Pancreas (tissue), 10 donors: ENCODE measurements at regions not wholly inside any gene's neighbourhood (a gene's known extent, or its start where the extent isn't known, plus 50 kb on each side); places are given as distances from the start of the nearest gene placed in this dataset.

Source experiments
- ATAC-seq, 4 donors: fragments of 200-7000 bp; cut with Tn5 transposase; one replicate each; pipeline versions ENCODE4 v1.8.0 to v1.9.1; 2020; ENCODE audit warnings: mild to moderate bottlenecking in 4 of 4, moderate library complexity in 4 of 4
- DNase-seq, 6 donors: peaks; one replicate each; pipeline ENCODE4 v3.0.0-alpha.2; 2020
- FAIRE-seq: peaks from 2 replicates; lab custom pipeline; 2012; peaks lifted over from hg19 to GRCh38; lab: Jason Lieb, UNC
- H3K27ac ChIP-seq, 4 donors: fragments of 200-600 bp; sonication (generic); 1 replicate in 3 of 4; 2 replicates in 1 of 4; pipeline versions ENCODE4 v1.5.0 to v1.8.0; 2020
- H3K27me3 ChIP-seq, 4 donors: fragments of 200-600 bp; one replicate each; pipeline ENCODE4 v1.8.0; 2021
- H3K36me3 ChIP-seq, 3 donors: fragments of 200-600 bp; sonication (generic) in 1 of 3; one replicate each; pipeline versions ENCODE4 v1.5.0 to v1.8.0; 2020 to 2021
- H3K4me1 ChIP-seq, 3 donors: fragments of 200-600 bp; one replicate each; pipeline ENCODE4 v1.8.0; 2021
- H3K4me3 ChIP-seq, 4 donors: fragments of 200-600 bp; sonication (generic) in 2 of 4; one replicate each; pipeline versions ENCODE4 v1.5.0 to v1.8.0; 2020 to 2021
- H3K9me3 ChIP-seq, 4 donors: fragments of 200-600 bp; one replicate each; pipeline ENCODE4 v1.8.0; 2021
- CTCF ChIP-seq, 4 donors: fragments of 200-600 bp; sonication (generic) in 3 of 4; IDR thresholded peaks; one replicate each; pipeline versions ENCODE4 v1.5.0 to v1.8.0; 2021; ENCODE audit warnings: antibody characterized with exemption in 4 of 4
- WGBS, 2 donors: extraction: QIAGEN DNeasy Blood & Tissue Kit; methylation state at CpG; one replicate each; pipeline ENCODE4 v1.1.7; 2013; 5-methylcytosine and 5-hydroxymethylcytosine counted together
- intact Hi-C, 3 donors: fragments of 100-400 bp; cut with DNase I; formaldehyde crosslinking; loops; one replicate each; pipeline versions ENCODE4 v1.11.1 to v1.14.2; 2022
- donor health status: healthy with polysubstance abuse.
- donor health status: DM: no; HTN: no; CAD: no; lungs with moderate emphysema.
- donor health status: DM: no; HTN: no; CAD: no.
- donor health status: control.
- donor health status: control.
- donor health status: Bipolar disorder and iron deficiency.
- donor health status: DM: yes; HTN: yes; CAD: no.
- donor health status: DM: no; HTN: no; CAD: no.
- donor health status: DM: no; HTN: no; CAD: no.
- donor health status: DM: yes; HTN: yes; CAD: no.

- no peak for DNase-seq
- no peak for ATAC-seq
- Histone ChIP-seq H3K4me3 (no peak overlapping the region), H3K36me3 (no peaks in the 10 kb centered on the region), H3K27ac (no peak overlapping the region), H3K4me1 (peaks cover 0 to 14% (median 4%) of the 10 kb centered on the region in 3 donors), H3K9me3 (no peaks in the 10 kb centered on the region), H3K27me3 (peaks cover 4 to 34% (median 7%) of the 10 kb centered on the region in 4 donors)
- intact Hi-C loops: no loop called here
- 59 to 70% methylated on average over 11 of the region's 11 CpGs for WGBS, 2 donors
- no peak for TF ChIP-seq CTCF (IDR thresholded peaks at IDR 0.05)
- FAIRE-seq: no peak
Observed at GRCh38 chr6:166010136-166010960, 157.3 kb downstream of the TBXT start.

GRCh38 chr6:166009385-166010031 is 158.1 kb downstream of the TBXT start:
- intact Hi-C loops: no loop called here
- TF ChIP-seq CTCF (IDR thresholded peaks at IDR 0.05): no peak
- no peaks in the 10 kb centered on the region for H3K9me3 ChIP-seq
- H3K36me3 ChIP-seq: no peaks in the 10 kb centered on the region
- no peak for DNase-seq
- peak overlapping the region in 1 of 4 donors; percentile 26 for H3K4me3 ChIP-seq
- FAIRE-seq: no peak
- ATAC-seq: no peak
- WGBS, 2 donors: 33% methylated on average over 8 of the region's 8 CpGs
- no peak overlapping the region for H3K27ac ChIP-seq
- peaks cover 4 to 34% (median 7%) of the 10 kb centered on the region in 4 donors for H3K27me3 ChIP-seq
- peaks cover 0 to 14% (median 4%) of the 10 kb centered on the region in 3 donors for H3K4me1 ChIP-seq

GRCh38 chr6:166008441-166009369 is 158.9 kb downstream of the TBXT start:
- Histone ChIP-seq H3K36me3 (no peaks in the 10 kb centered on the region), H3K27me3 (peaks cover 4 to 34% (median 7%) of the 10 kb centered on the region in 4 donors), H3K27ac (no peak overlapping the region), H3K4me3 (peak overlapping the region in 1 of 4 donors; percentile 26), H3K9me3 (no peaks in the 10 kb centered on the region), H3K4me1 (peaks cover 0 to 14% (median 4%) of the 10 kb centered on the region in 3 donors)
- FAIRE-seq (no peak), DNase-seq (peak in 1 of 6 donors; percentile 61), ATAC-seq (peak in 3 of 4 donors; percentile 5 to 20 (median 6))
- intact Hi-C loops: no loop called here
- no peak for TF ChIP-seq CTCF (IDR thresholded peaks at IDR 0.05)
- 3% methylated on average over 65 to 68 of the region's 68 CpGs for WGBS, 2 donors

GRCh38 chr6:166007349-166008263 is 160.0 kb downstream of the TBXT start:
- FAIRE-seq: no peak

More at GRCh38 chr6:166007349-166008263, 160.0 kb downstream of the TBXT start:
- Histone ChIP-seq H3K27ac (no peak overlapping the region), H3K9me3 (no peaks in the 10 kb centered on the region), H3K27me3 (peaks cover 4 to 34% (median 7%) of the 10 kb centered on the region in 4 donors), H3K36me3 (no peaks in the 10 kb centered on the region), H3K4me3 (no peak overlapping the region), H3K4me1 (peaks cover 0 to 14% (median 4%) of the 10 kb centered on the region in 3 donors)
- 6 to 7% methylated on average over 18 of the region's 18 CpGs for WGBS, 2 donors
- TF ChIP-seq CTCF (IDR thresholded peaks at IDR 0.05): no peak
- intact Hi-C loops: no loop called here
- DNase-seq: peak in 5 of 6 donors; percentile 39 to 72 (median 55)
- peak in 3 of 4 donors; percentile 38 to 48 (median 45) for ATAC-seq
